Effector memory CD4-positive, alpha-beta T cell (primary cell): ENCODE measurements at regions not wholly inside any gene's neighbourhood (a gene's known extent, or its start where the extent isn't known, plus 50 kb on each side); places are given as distances from the start of the nearest gene placed in this dataset.

Experiments
- DNase-seq, 3 donors: peaks; one replicate each; pipeline ENCODE4 v3.0.0-alpha.2; 2020
- H3K27ac ChIP-seq: 2 replicates; pipeline ENCODE4 v1.7.0; 2013; ENCODE audit warnings: mild to moderate bottlenecking, low read length, moderate library complexity; ENCODE audit not compliant: insufficient read depth, poor library complexity, severe bottlenecking
- H3K27me3 ChIP-seq: replicated peaks from 2 replicates; pipeline ENCODE4 v1.7.0; 2013; ENCODE audit warnings: mild to moderate bottlenecking, low read length; ENCODE audit not compliant: insufficient read depth, control insufficient read depth, poor library complexity, severe bottlenecking
- H3K36me3 ChIP-seq: 2 replicates; pipeline ENCODE4 v1.7.0; 2013; ENCODE audit warnings: mild to moderate bottlenecking, low read length, moderate library complexity; ENCODE audit not compliant: control insufficient read depth, insufficient read depth
- H3K4me1 ChIP-seq: 2 replicates; pipeline ENCODE4 v1.7.0; 2013; ENCODE audit warnings: low read length, mild to moderate bottlenecking; ENCODE audit not compliant: control insufficient read depth, insufficient read depth, poor library complexity, severe bottlenecking
- H3K4me3 ChIP-seq: 2 replicates; pipeline ENCODE4 v1.7.0; 2013; ENCODE audit warnings: low read length, low read depth, mild to moderate bottlenecking; ENCODE audit not compliant: insufficient read depth, poor library complexity, severe bottlenecking
- H3K9me3 ChIP-seq: 2 replicates; pipeline ENCODE4 v1.7.0; 2013; ENCODE audit warnings: mild to moderate bottlenecking, low read length, moderate library complexity; ENCODE audit not compliant: control insufficient read depth

DNA sequence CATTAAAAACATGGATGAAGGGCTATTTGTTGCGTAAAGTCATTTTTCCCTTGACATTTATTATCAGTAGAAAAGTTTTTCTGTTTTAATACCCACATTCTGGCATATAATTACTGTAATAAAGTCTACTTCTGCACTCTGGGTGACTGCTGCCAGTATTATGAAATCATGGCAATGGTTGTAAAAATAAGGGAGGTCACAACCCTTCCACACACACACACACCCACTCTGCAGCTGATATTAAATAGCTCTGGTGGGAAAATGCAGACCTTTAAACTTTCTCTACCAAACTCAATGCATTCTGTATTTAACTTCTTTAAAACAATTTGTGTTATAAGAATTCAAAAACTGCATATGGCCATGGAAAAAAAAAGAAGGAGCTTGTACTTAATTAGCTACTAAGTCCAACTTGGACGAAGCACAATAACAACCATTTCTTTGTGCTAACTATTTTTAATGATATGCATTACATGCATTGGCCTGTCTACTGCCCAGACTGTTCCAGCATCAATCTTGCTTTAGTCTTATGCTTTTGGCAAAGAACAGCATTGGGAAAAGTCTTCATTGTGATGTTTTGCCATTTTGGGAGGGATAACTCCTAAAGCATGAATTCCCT lies 137.6 kb upstream of the MAP3K1 start:
- peaks cover 24% of the 10 kb centered on the region for H3K4me1 ChIP-seq
- DNase-seq, result no peak

GRCh38 chr5:56676091-56676768 lies 139.1 kb upstream of the MAP3K1 start:
- no peak overlapping the region for H3K27ac ChIP-seq
- H3K36me3 ChIP-seq, result no peaks in the 10 kb centered on the region
- no peak for DNase-seq

More for the DNA sequence above, 137.6 kb upstream of the MAP3K1 start:
- H3K27ac ChIP-seq, result no peak overlapping the region
- H3K36me3 ChIP-seq, result no peaks in the 10 kb centered on the region
- no peaks in the 10 kb centered on the region for H3K9me3 ChIP-seq
- H3K4me3 ChIP-seq, result no peak overlapping the region
- no peaks in the 10 kb centered on the region for H3K27me3 ChIP-seq

DNA sequence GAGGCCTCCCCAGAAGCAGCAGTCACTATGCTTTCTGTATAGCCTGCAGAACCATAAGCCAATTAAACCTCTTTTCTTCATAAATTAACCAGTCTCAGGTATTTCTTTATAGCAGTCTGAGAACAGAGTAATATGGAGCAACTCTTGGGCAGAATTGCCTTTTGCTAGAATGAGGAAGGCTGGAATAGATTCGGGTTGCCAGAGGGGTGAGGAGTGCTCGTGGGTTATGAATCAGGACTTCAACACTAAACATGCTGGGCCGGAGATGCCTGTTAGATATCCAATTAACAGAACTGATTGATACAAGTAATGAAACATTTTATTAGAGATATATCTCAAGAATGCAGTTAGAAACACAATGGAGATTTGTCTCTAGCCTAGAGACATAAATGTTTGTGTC lies 140.9 kb upstream of the MAP3K1 start:
- Histone ChIP-seq H3K4me1 (peaks cover 28% of the 10 kb centered on the region), H3K4me3 (no peak overlapping the region), H3K27me3 (no peaks in the 10 kb centered on the region), H3K9me3 (no peaks in the 10 kb centered on the region), H3K27ac (no peak overlapping the region), H3K36me3 (no peaks in the 10 kb centered on the region)
- no peak for DNase-seq

More at GRCh38 chr5:56676091-56676768, 139.1 kb upstream of the MAP3K1 start:
- Histone ChIP-seq H3K27me3 (no peaks in the 10 kb centered on the region), H3K9me3 (no peaks in the 10 kb centered on the region), H3K4me3 (no peak overlapping the region), H3K4me1 (peaks cover 16% of the 10 kb centered on the region)

- H3K4me1 ChIP-seq, result peaks cover 28% of the 10 kb centered on the region
- H3K27ac ChIP-seq, result no peak overlapping the region
- no peak overlapping the region for H3K4me3 ChIP-seq
- DNase-seq, result no peak
- H3K9me3 ChIP-seq, result no peaks in the 10 kb centered on the region
- no peaks in the 10 kb centered on the region for H3K27me3 ChIP-seq
- no peaks in the 10 kb centered on the region for H3K36me3 ChIP-seq
Observed at GRCh38 chr5:56673171-56673570, 142.2 kb upstream of the MAP3K1 start.

DNA sequence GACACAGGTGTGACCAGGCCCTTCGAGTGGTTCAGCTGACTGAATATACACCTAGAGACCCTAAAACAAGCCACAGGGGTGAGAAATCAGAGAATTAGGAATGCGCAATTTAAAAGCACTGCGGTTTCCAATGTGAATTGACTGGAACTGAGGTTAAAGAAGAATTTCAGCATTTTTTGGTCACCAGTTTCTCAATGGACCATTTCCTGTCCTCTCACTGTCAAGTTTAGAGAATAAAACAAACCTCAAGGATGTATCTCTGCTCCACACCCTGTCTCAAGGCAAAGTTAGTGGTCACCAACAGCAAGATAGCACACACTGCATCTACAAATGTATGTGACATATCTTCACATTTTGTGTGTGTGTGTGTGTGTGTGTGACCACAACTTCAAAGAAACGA lies 143.8 kb upstream of the MAP3K1 start:
- H3K27me3 ChIP-seq, result no peaks in the 10 kb centered on the region
- no peaks in the 10 kb centered on the region for H3K36me3 ChIP-seq
- no peaks in the 10 kb centered on the region for H3K9me3 ChIP-seq
- peaks cover 28% of the 10 kb centered on the region for H3K4me1 ChIP-seq
- H3K4me3 ChIP-seq, result no peak overlapping the region
- no peak for DNase-seq
- H3K27ac ChIP-seq, result no peak overlapping the region

DNA sequence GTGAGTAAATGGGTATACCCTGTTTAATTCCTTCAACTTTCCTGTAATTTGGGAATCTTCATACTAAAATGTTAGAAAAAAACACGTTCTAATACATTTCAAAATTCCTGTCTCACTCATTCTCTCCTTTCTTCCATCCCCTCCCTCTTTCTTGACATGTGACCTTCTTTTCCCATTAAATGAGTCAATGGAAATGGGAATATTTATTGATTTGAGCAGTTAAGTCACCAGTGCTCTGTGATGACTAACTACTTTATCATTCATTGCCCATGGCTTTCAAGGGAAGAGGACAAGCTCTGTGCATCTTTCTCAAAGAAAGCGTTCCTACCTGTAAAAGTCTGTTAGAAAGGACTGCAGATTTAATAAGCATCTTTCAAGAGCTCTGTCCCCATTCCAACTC lies 144.4 kb upstream of the MAP3K1 start:
- Histone ChIP-seq H3K36me3 (no peaks in the 10 kb centered on the region), H3K4me3 (no peak overlapping the region), H3K27ac (no peak overlapping the region), H3K27me3 (no peaks in the 10 kb centered on the region), H3K4me1 (peaks cover 28% of the 10 kb centered on the region), H3K9me3 (no peaks in the 10 kb centered on the region)
- no peak for DNase-seq

- peak in 1 of 3 donors; percentile 11 for DNase-seq
- H3K4me1 ChIP-seq, result peaks cover 28% of the 10 kb centered on the region
Observed at GRCh38 chr5:56669534-56670483, 145.5 kb upstream of the MAP3K1 start.

GRCh38 chr5:56668996-56669395 lies 146.4 kb upstream of the MAP3K1 start:
- no peaks in the 10 kb centered on the region for H3K9me3 ChIP-seq
- H3K27me3 ChIP-seq, result no peaks in the 10 kb centered on the region
- no peak overlapping the region for H3K27ac ChIP-seq
- peaks cover 28% of the 10 kb centered on the region for H3K4me1 ChIP-seq
- H3K4me3 ChIP-seq, result no peak overlapping the region
- no peaks in the 10 kb centered on the region for H3K36me3 ChIP-seq
- DNase-seq, result no peak

More at GRCh38 chr5:56669534-56670483, 145.5 kb upstream of the MAP3K1 start:
- H3K9me3 ChIP-seq, result no peaks in the 10 kb centered on the region
- no peaks in the 10 kb centered on the region for H3K27me3 ChIP-seq
- no peak overlapping the region for H3K4me3 ChIP-seq
- H3K36me3 ChIP-seq, result no peaks in the 10 kb centered on the region
- H3K27ac ChIP-seq, result peak overlapping the region; percentile 36

DNA sequence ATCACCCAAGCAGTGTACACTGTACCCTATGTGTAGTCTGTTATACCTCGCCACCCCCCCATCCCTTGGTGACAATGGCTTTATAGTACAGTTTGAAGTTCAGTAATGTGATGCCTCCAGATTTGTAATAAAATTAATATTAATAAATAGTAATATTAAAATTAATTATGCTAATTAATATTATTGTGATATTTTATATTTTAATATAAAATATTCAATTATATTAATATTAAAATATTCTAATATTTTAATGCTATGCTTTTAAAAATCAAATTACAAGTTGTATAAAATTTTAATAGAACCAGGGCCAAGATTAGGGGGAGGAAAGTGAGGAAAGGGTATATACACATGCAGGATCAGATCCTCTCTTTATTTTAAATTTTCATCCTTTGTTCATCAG lies 147.7 kb upstream of the MAP3K1 start:
- Histone ChIP-seq H3K4me3 (no peak overlapping the region), H3K9me3 (no peaks in the 10 kb centered on the region), H3K4me1 (peaks cover 19% of the 10 kb centered on the region), H3K36me3 (no peaks in the 10 kb centered on the region), H3K27me3 (no peaks in the 10 kb centered on the region), H3K27ac (no peak overlapping the region)
- DNase-seq, result no peak

GRCh38 chr5:56666901-56667300 lies 148.4 kb upstream of the MAP3K1 start:
- no peak overlapping the region for H3K4me3 ChIP-seq
- no peaks in the 10 kb centered on the region for H3K9me3 ChIP-seq
- H3K36me3 ChIP-seq, result no peaks in the 10 kb centered on the region
- no peaks in the 10 kb centered on the region for H3K27me3 ChIP-seq
- peaks cover 18% of the 10 kb centered on the region for H3K4me1 ChIP-seq
- no peak overlapping the region for H3K27ac ChIP-seq
- DNase-seq, result no peak
